HCT116 (cell line): ENCODE measurements at regions not wholly inside any gene's neighbourhood (a gene's known extent, or its start where the extent isn't known, plus 50 kb on each side); places are given as distances from the start of the nearest gene placed in this dataset.

Experiments
- CTCF ChIP-seq, 3 experiments: fragments of 200-600 bp in 1 of 3; sonication (generic) in 1 of 3; IDR thresholded peaks in 2 of 3; conservative IDR thresholded peaks in 1 of 3; 2 replicates each; pipeline ENCODE4 v1.5.1; 2012 to 2017; ENCODE audit warnings: low read depth in 2 of 3, low read length in 2 of 3, antibody characterized with exemption in 1 of 3, borderline replicate concordance in 1 of 3, control low read depth in 1 of 3, mild to moderate bottlenecking in 1 of 3, mixed read lengths in 1 of 3, mixed run types in 1 of 3, moderate library complexity in 1 of 3; ENCODE audit not compliant: insufficient read depth in 1 of 3
- EZH2phosphoT487 ChIP-seq: fragments of 200-600 bp; IDR thresholded peaks from 2 replicates; pipeline ENCODE4 v1.6.1; 2018; ENCODE audit warnings: antibody characterized with exemption, borderline replicate concordance
- MAX ChIP-seq: IDR thresholded peaks from 2 replicates; pipeline ENCODE4 v1.6.1; 2012
- POLR2A ChIP-seq: IDR thresholded peaks from 2 replicates; pipeline ENCODE4 v1.7.0; 2011; ENCODE audit warnings: borderline replicate concordance; ENCODE audit not compliant: insufficient read depth, insufficient read length; ENCODE audit errors: extremely low read depth
- ZFX ChIP-seq: fragments of 450-650 bp; IDR thresholded peaks from 2 replicates; pipeline ENCODE4 v1.6.1; 2017
- ZNF274 ChIP-seq: fragments of 200-500 bp; sonication (Bioruptor generic); IDR thresholded peaks from 2 replicates; pipeline ENCODE4 v1.6.1; 2014; ENCODE audit warnings: mild to moderate bottlenecking, low read depth, low read length, inconsistent platforms

GRCh38 chr2:60612033-60612432 is 58.6 kb upstream of the BCL11A start:
- TF ChIP-seq POLR2A (no peak), MAX (no peak), CTCF (IDR thresholded peaks at IDR 0.05 in 2 of 3, conservative IDR thresholded peaks at IDR 0.05 in 1 of 3; ENCODE audit: borderline replicate concordance in 1 of 3, insufficient read depth in 1 of 3, low read depth in 2 of 3, low read length in 2 of 3) (no peak), ZFX (no peak), ZNF274 (no peak), EZH2phosphoT487 (no peak)
